ENCODE measurements at regions not wholly inside any gene's neighbourhood (a gene's known extent, or its start where the extent isn't known, plus 50 kb on each side); places are given as distances from the start of the nearest gene placed in this dataset.

- FAIRE-seq = no peak
Measured at GRCh38 chr4:19386786-19387185, 864.9 kb upstream of the SLIT2 start.

- FAIRE-seq = no peak
Measured at GRCh38 chr4:19382993-19383756, 868.5 kb upstream of the SLIT2 start.

GRCh38 chr4:19381068-19381467 is 870.6 kb upstream of the SLIT2 start:
- FAIRE-seq = no peak

- no peak for FAIRE-seq
Measured at GRCh38 chr4:19380600-19380999, 871.1 kb upstream of the SLIT2 start.

GRCh38 chr4:19379191-19379708 is 872.5 kb upstream of the SLIT2 start:
- FAIRE-seq = no peak

- FAIRE-seq = no peak
Measured at GRCh38 chr4:19375931-19376330, 875.8 kb upstream of the SLIT2 start.

GRCh38 chr4:19375136-19375804 is 876.4 kb upstream of the SLIT2 start:
- FAIRE-seq = no peak

GRCh38 chr4:19372390-19372789 is 879.3 kb upstream of the SLIT2 start:
- no peak for FAIRE-seq

GRCh38 chr4:19368800-19369199 is 882.9 kb upstream of the SLIT2 start:
- FAIRE-seq = no peak

GRCh38 chr4:19366916-19367315 is 884.8 kb upstream of the SLIT2 start:
- no peak for FAIRE-seq

GRCh38 chr4:19358015-19358414 is 893.7 kb upstream of the SLIT2 start:
- no peak for FAIRE-seq

GRCh38 chr4:19349416-19349815 is 902.3 kb upstream of the SLIT2 start:
- FAIRE-seq = no peak

GRCh38 chr4:19348746-19349145 is 903.0 kb upstream of the SLIT2 start:
- FAIRE-seq = no peak

- FAIRE-seq = no peak
Measured at GRCh38 chr4:19346636-19347035, 905.1 kb upstream of the SLIT2 start.

GRCh38 chr4:19329631-19330030 is 922.1 kb upstream of the SLIT2 start:
- FAIRE-seq = no peak

- no peak for FAIRE-seq
Measured at GRCh38 chr4:19329077-19329476, 922.6 kb upstream of the SLIT2 start.

- no peak for FAIRE-seq
Measured at GRCh38 chr4:19327364-19327763, 924.3 kb upstream of the SLIT2 start.

- no peak for FAIRE-seq
Measured at GRCh38 chr4:19324184-19324583, 927.5 kb upstream of the SLIT2 start.

- FAIRE-seq = no peak
Measured at GRCh38 chr4:19319607-19320006, 932.1 kb upstream of the SLIT2 start.

- FAIRE-seq = no peak
Measured at GRCh38 chr4:19317377-19317776, 934.3 kb upstream of the SLIT2 start.

GRCh38 chr4:19314116-19314515 is 937.6 kb upstream of the SLIT2 start:
- FAIRE-seq = no peak

- FAIRE-seq = no peak
Measured at GRCh38 chr4:19309378-19309777, 942.3 kb upstream of the SLIT2 start.

- no peak for FAIRE-seq
Measured at GRCh38 chr4:19304028-19304427, 947.7 kb upstream of the SLIT2 start.

- no peak for FAIRE-seq
Measured at GRCh38 chr4:19301527-19301926, 950.2 kb upstream of the SLIT2 start.

Data from colon (tissue), 2 donors.